H1 (cell line): ENCODE measurements at regions not wholly inside any gene's neighbourhood (a gene's known extent, or its start where the extent isn't known, plus 50 kb on each side); places are given as distances from the start of the nearest gene placed in this dataset.

Experiments used
- CTCF ChIA-PET: fragments of 300-600 bp; sonication (Branson Sonifier 250); formaldehyde crosslinking; loops from one replicate; lab custom pipeline; 2021; ENCODE audit not compliant: partially characterized antibody; lab: Charles Lee
- POLR2A ChIA-PET: fragments of 300-600 bp; sonication (Branson Sonifier 250); formaldehyde crosslinking; loops from one replicate; lab custom pipeline; 2021; ENCODE audit warnings: inconsistent platforms; ENCODE audit not compliant: partially characterized antibody; lab: Charles Lee
- DNase-seq, 2 experiments: peaks; one replicate each; pipeline versions ENCODE4 v3.0.0 to v3.0.0-alpha.2; 2010 to 2022; ENCODE audit warnings: low spot score in 2 of 2, low read depth in 1 of 2, mixed read lengths in 1 of 2
- FAIRE-seq: peaks from 2 replicates; lab custom pipeline; 2011; peaks lifted over from hg19 to GRCh38; lab: Jason Lieb, UNC
- H2AFZ ChIP-seq: 2 replicates; pipeline ENCODE4 v1.8.1; 2012; ENCODE audit warnings: low read length, inconsistent platforms
- H2AK5ac ChIP-seq: 2 replicates; pipeline ENCODE4 v1.6.1; 2013; ENCODE audit warnings: low read depth, low read length
- H2BK120ac ChIP-seq: replicated peaks from 2 replicates; pipeline ENCODE3; 2013; ENCODE audit warnings: low read depth, low read length, inconsistent platforms
- H2BK12ac ChIP-seq: 2 replicates; pipeline ENCODE4 v1.6.1; 2013; ENCODE audit warnings: low read depth, low read length
- H2BK15ac ChIP-seq: 2 replicates; pipeline ENCODE4 v1.6.1; 2013; ENCODE audit warnings: low read length
- H2BK20ac ChIP-seq: 2 replicates; pipeline ENCODE4 v1.6.1; 2013; ENCODE audit warnings: low read length
- H2BK5ac ChIP-seq: 2 replicates; pipeline ENCODE4 v1.6.1; 2013; ENCODE audit warnings: low read depth, low read length
- H3K14ac ChIP-seq: 2 replicates; pipeline ENCODE4 v1.6.1; 2013; ENCODE audit warnings: inconsistent platforms; ENCODE audit not compliant: insufficient read length
- H3K18ac ChIP-seq: 2 replicates; pipeline ENCODE4 v1.6.1; 2013; ENCODE audit warnings: low read length; ENCODE audit errors: extremely low read depth
- H3K23ac ChIP-seq: 2 replicates; pipeline ENCODE4 v1.6.1; 2013; ENCODE audit warnings: inconsistent platforms; ENCODE audit not compliant: insufficient read length
- H3K23me2 ChIP-seq: 2 replicates; pipeline ENCODE4 v1.6.1; 2013; ENCODE audit warnings: low read depth, low read length
- H3K27ac ChIP-seq: 2 replicates; pipeline ENCODE4 v1.6.1; 2011; ENCODE audit warnings: low read depth, low read length, inconsistent platforms
- H3K27me3 ChIP-seq, 4 experiments: replicated peaks in 1 of 4; 1 replicate in 1 of 4; 2 replicates in 3 of 4; pipeline versions ENCODE4 v1.6.1 to v1.8.1; 2011 to 2013; ENCODE audit warnings: low read length in 3 of 4, mild to moderate bottlenecking in 3 of 4, inconsistent platforms in 2 of 4, mixed read lengths in 2 of 4, moderate library complexity in 1 of 4; ENCODE audit not compliant: control insufficient read depth in 3 of 4, insufficient read depth in 3 of 4; ENCODE audit errors: extremely low read depth in 1 of 4
- H3K36me3 ChIP-seq, 4 experiments: 2 replicates each; pipeline versions ENCODE4 v1.6.1 to v1.8.1; 2011 to 2013; ENCODE audit warnings: mild to moderate bottlenecking in 4 of 4, low read length in 3 of 4, moderate library complexity in 2 of 4, control low read depth in 1 of 4, inconsistent platforms in 1 of 4; ENCODE audit not compliant: insufficient read depth in 4 of 4, control insufficient read depth in 2 of 4
- H3K4ac ChIP-seq: replicated peaks from 2 replicates; pipeline ENCODE3; 2013; ENCODE audit warnings: low read length, low read depth, mixed read lengths, inconsistent platforms; ENCODE audit not compliant: insufficient read length
- H3K4me1 ChIP-seq, 4 experiments: replicated peaks in 1 of 4; 1 replicate in 1 of 4; 2 replicates in 3 of 4; pipeline versions ENCODE4 v1.6.1 to v1.8.1; 2011 to 2013; ENCODE audit warnings: low read length in 3 of 4, inconsistent platforms in 2 of 4, mixed read lengths in 1 of 4; ENCODE audit not compliant: insufficient read depth in 4 of 4, control insufficient read depth in 3 of 4
- H3K4me2 ChIP-seq, 2 experiments: 2 replicates each; pipeline versions ENCODE4 v1.6.1 to v1.8.1; 2011 to 2013; ENCODE audit warnings: low read depth in 2 of 2, low read length in 2 of 2, control low read depth in 1 of 2, inconsistent platforms in 1 of 2, mild to moderate bottlenecking in 1 of 2; ENCODE audit not compliant: insufficient read depth in 1 of 2
- H3K4me3 ChIP-seq, 4 experiments: fragments of 200-600, 300-600 bp in 1 of 4; sonication (generic), shearing (Covaris generic), sonication (Bioruptor Twin) in 1 of 4; 2 replicates each; pipeline versions ENCODE4 v1.5.1 to v1.8.1; 2011 to 2016; ENCODE audit warnings: low read length in 4 of 4, low read depth in 3 of 4, control low read depth in 2 of 4, inconsistent platforms in 2 of 4, mild to moderate bottlenecking in 2 of 4, mixed read lengths in 1 of 4, moderate library complexity in 1 of 4; ENCODE audit not compliant: insufficient read depth in 2 of 4; ENCODE audit errors: extremely low read depth in 1 of 4
- H3K56ac ChIP-seq: replicated peaks from 2 replicates; pipeline ENCODE3; 2013; ENCODE audit warnings: low read depth, mild to moderate bottlenecking, mixed read lengths, low read length, inconsistent platforms; ENCODE audit not compliant: insufficient read length
- H3K79me1 ChIP-seq: 2 replicates; pipeline ENCODE4 v1.6.1; 2013; ENCODE audit warnings: low read depth, low read length, control low read depth
- H3K79me2 ChIP-seq, 2 experiments: 2 replicates each; pipeline versions ENCODE4 v1.6.1 to v1.8.1; 2012 to 2013; ENCODE audit warnings: low read length in 2 of 2, mild to moderate bottlenecking in 2 of 2, inconsistent platforms in 1 of 2; ENCODE audit not compliant: insufficient read depth in 2 of 2, control insufficient read depth in 1 of 2
- H3K9ac ChIP-seq, 4 experiments: replicated peaks in 1 of 4; 1 replicate in 1 of 4; 2 replicates in 3 of 4; pipeline versions ENCODE4 v1.6.1 to v1.8.1; 2011 to 2013; ENCODE audit warnings: low read depth in 3 of 4, low read length in 3 of 4, control low read depth in 2 of 4, mild to moderate bottlenecking in 2 of 4, moderate library complexity in 2 of 4, inconsistent platforms in 1 of 4; ENCODE audit errors: extremely low read depth in 1 of 4
- H3K9me3 ChIP-seq, 2 experiments: 2 replicates each; pipeline versions ENCODE4 v1.6.1 to v1.8.1; 2012 to 2013; ENCODE audit warnings: mild to moderate bottlenecking in 2 of 2, moderate library complexity in 2 of 2, control low read depth in 1 of 2, inconsistent platforms in 1 of 2, low read depth in 1 of 2, low read length in 1 of 2, mixed read lengths in 1 of 2; ENCODE audit not compliant: insufficient read depth in 2 of 2
- H4K20me1 ChIP-seq, 2 experiments: replicated peaks in 1 of 2; 2 replicates each; pipeline versions ENCODE3 to v1.8.1; 2011 to 2013; ENCODE audit warnings: inconsistent platforms in 2 of 2, low read length in 2 of 2, mild to moderate bottlenecking in 1 of 2; ENCODE audit not compliant: insufficient read depth in 2 of 2, control insufficient read depth in 1 of 2
- H4K5ac ChIP-seq: 2 replicates; pipeline ENCODE4 v1.6.1; 2013; ENCODE audit warnings: low read length, low read depth, mixed read lengths, inconsistent platforms; ENCODE audit not compliant: insufficient read length
- H4K8ac ChIP-seq: 2 replicates; pipeline ENCODE4 v1.8.0; 2013; ENCODE audit warnings: mild to moderate bottlenecking, moderate library complexity, low read length, inconsistent platforms; ENCODE audit not compliant: insufficient read depth; ENCODE audit errors: extremely low read depth
- H4K91ac ChIP-seq: replicated peaks from 2 replicates; pipeline ENCODE3; 2013; ENCODE audit warnings: low read length, mixed read lengths, inconsistent platforms; ENCODE audit not compliant: insufficient read length
- CEBPB ChIP-seq: IDR thresholded peaks from 2 replicates; pipeline ENCODE4 v1.6.1; 2012; ENCODE audit warnings: low read depth, low read length
- SP1 ChIP-seq: IDR thresholded peaks from 2 replicates; pipeline ENCODE4 v1.6.1; 2011; ENCODE audit warnings: low read depth, low read length
- SP4 ChIP-seq: IDR thresholded peaks from 2 replicates; pipeline ENCODE4 v1.6.1; 2012; ENCODE audit warnings: low read length, inconsistent platforms

- no peak overlapping the region for H3K23ac ChIP-seq
- H2BK5ac ChIP-seq: no peak overlapping the region
- no peak overlapping the region for H4K91ac ChIP-seq
- H3K79me1 ChIP-seq: no peaks in the 10 kb centered on the region
- no peak overlapping the region for H4K5ac ChIP-seq
- POLR2A ChIA-PET: no interaction called here
- H2AK5ac ChIP-seq: no peak overlapping the region
- H3K27ac ChIP-seq: no peak overlapping the region
- H3K79me2 ChIP-seq: no peaks in the 10 kb centered on the region
- H2BK15ac ChIP-seq: no peak overlapping the region
- no peak overlapping the region for H3K9ac ChIP-seq
- no peak overlapping the region for H3K4ac ChIP-seq
- H2AFZ ChIP-seq: no peak overlapping the region
- DNase-seq (no peak), FAIRE-seq (no peak)
- no peak overlapping the region for H2BK12ac ChIP-seq
- H3K56ac ChIP-seq: no peak overlapping the region
- TF ChIP-seq SP1 (no peak), CEBPB (no peak), SP4 (no peak)
- H3K27me3 ChIP-seq: no peaks in the 10 kb centered on the region
- H4K20me1 ChIP-seq: no peaks in the 10 kb centered on the region
- no peaks in the 10 kb centered on the region for H3K36me3 ChIP-seq
- H2BK120ac ChIP-seq: no peak overlapping the region
- CTCF ChIA-PET: no interaction called here
- no peak overlapping the region for H3K14ac ChIP-seq
- H3K4me3 ChIP-seq: no peak overlapping the region
- no peak overlapping the region for H2BK20ac ChIP-seq
- H3K4me2 ChIP-seq: no peak overlapping the region
- H3K23me2 ChIP-seq: no peaks in the 10 kb centered on the region
- no peak overlapping the region for H3K18ac ChIP-seq
- no peaks in the 10 kb centered on the region for H3K4me1 ChIP-seq
- H3K9me3 ChIP-seq: peaks cover 2 to 5% of the 10 kb centered on the region in 2 experiments; a peak in 2 of 4 replicates
- no peak overlapping the region for H4K8ac ChIP-seq
Measured at GRCh38 chr6:78744144-78744543, 123.2 kb upstream of the IRAK1BP1 start.
